Activated CD8-positive, alpha-beta T cell treated with anti-CD3 and anti-CD28 coated beads, Interleukin-2, amount 10 ng/mL, durations not matched to agents 7 days and 5 days (primary cell): ENCODE measurements at regions not wholly inside any gene's neighbourhood (a gene's known extent, or its start where the extent isn't known, plus 50 kb on each side); places are given as distances from the start of the nearest gene placed in this dataset.
"Not testable (repeated sequence)": the region's sequence is repeated elsewhere in the genome, so short reads cannot be mapped to it uniquely, and the experiment has no call there.

ENCODE experiments used
- ATAC-seq: fragments of 150-1000 bp; cut with Tn5 transposase; one replicate; pipeline ENCODE4 v1.10.0; 2021; ENCODE audit warnings: moderate library complexity
- CTCF ChIA-PET: fragments of 350-600 bp; sonication (Branson Sonifier 250); formaldehyde crosslinking; loops from one replicate; lab custom pipeline; 2021; ENCODE audit warnings: antibody characterized with exemption; lab: Charles Lee
- POLR2A ChIA-PET: fragments of 350-600 bp; sonication (Branson Sonifier 250); formaldehyde crosslinking; loops from one replicate; lab custom pipeline; 2021; ENCODE audit warnings: antibody characterized with exemption; lab: Charles Lee
- DNase-seq: peaks from one replicate; pipeline ENCODE4 v3.0.0-alpha.2; 2020
- H3K27ac Mint-ChIP-seq: one replicate; pipeline ENCODE4 v1.8.0; 2021; ENCODE audit warnings: mild to moderate bottlenecking, mixed read lengths
- H3K27me3 Mint-ChIP-seq: one replicate; pipeline ENCODE4 v1.8.0; 2021; ENCODE audit warnings: low read depth, mixed read lengths
- H3K36me3 Mint-ChIP-seq: one replicate; pipeline ENCODE4 v1.8.0; 2021; ENCODE audit warnings: low read depth, mixed read lengths
- H3K4me1 Mint-ChIP-seq: one replicate; pipeline ENCODE4 v1.8.0; 2021; ENCODE audit warnings: low read depth, mixed read lengths
- H3K4me3 Mint-ChIP-seq: one replicate; pipeline ENCODE4 v1.8.0; 2021; ENCODE audit warnings: mild to moderate bottlenecking, mixed read lengths
- H3K9me3 Mint-ChIP-seq: one replicate; pipeline ENCODE4 v1.8.0; 2022; ENCODE audit warnings: mixed read lengths; ENCODE audit not compliant: insufficient read depth

- no peak overlapping the region for H3K27ac Mint-ChIP-seq
- peaks cover 7% of the 10 kb centered on the region for H3K27me3 Mint-ChIP-seq
- no peaks in the 10 kb centered on the region for H3K9me3 Mint-ChIP-seq
- no peak overlapping the region for H3K4me3 Mint-ChIP-seq
- POLR2A ChIA-PET, result no interaction called here
- DNase-seq (no peak), ATAC-seq (no peak)
- CTCF ChIA-PET, result no interaction called here
- no peaks in the 10 kb centered on the region for H3K36me3 Mint-ChIP-seq
- H3K4me1 Mint-ChIP-seq, result no peaks in the 10 kb centered on the region
Measured at GRCh38 chr6:169406804-169407203, 153.2 kb upstream of the THBS2 start.

DNA sequence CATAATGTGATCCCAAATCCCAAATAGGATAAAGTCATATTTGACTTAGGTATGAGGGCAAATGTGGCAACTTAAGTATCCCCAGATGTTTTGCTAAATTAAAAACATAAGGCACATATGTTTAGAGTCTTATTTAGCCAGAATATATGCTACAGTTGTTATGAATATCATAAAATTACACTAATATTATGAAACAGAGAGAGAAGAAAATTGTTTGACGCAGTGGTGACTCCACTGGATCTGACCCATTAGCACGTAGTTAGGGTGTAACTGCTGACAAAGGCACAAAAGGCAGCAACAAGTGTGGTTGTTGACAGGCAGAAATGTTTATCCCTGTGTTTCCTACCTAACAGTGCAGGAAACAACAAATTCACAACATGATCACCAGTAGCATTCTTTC lies 152.4 kb upstream of the THBS2 start:
- H3K9me3 Mint-ChIP-seq, result no peaks in the 10 kb centered on the region
- peaks cover 7% of the 10 kb centered on the region for H3K27me3 Mint-ChIP-seq
- CTCF ChIA-PET, result no interaction called here
- H3K4me3 Mint-ChIP-seq, result no peak overlapping the region
- H3K36me3 Mint-ChIP-seq, result no peaks in the 10 kb centered on the region
- no peak overlapping the region for H3K27ac Mint-ChIP-seq
- ATAC-seq (no peak), DNase-seq (no peak)
- POLR2A ChIA-PET, result no interaction called here
- H3K4me1 Mint-ChIP-seq, result no peaks in the 10 kb centered on the region

DNA sequence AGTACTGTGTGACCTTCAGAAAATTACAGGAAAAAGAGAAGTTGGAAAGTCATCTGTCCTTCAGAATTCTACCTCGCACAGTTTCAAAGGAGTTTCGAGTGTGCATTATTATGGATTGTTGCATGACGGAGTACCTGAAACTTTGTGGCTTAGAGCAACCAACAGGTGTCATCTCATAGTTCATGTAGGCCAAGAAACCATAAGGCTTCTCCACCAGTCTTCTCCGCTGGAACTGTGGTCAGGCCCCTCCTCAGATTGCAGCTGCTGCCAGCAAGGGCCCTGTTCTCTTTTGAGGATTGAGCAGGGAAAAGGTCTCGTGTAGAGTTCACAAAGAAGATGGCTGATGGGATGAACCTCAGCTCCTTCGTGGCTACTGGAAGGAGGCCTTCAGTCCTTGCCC lies 151.2 kb upstream of the THBS2 start:
- Mint-ChIP-seq H3K27ac (no peak overlapping the region), H3K36me3 (no peaks in the 10 kb centered on the region), H3K4me1 (no peaks in the 10 kb centered on the region), H3K9me3 (no peaks in the 10 kb centered on the region), H3K27me3 (peaks cover 9% of the 10 kb centered on the region), H3K4me3 (no peak overlapping the region)
- no peak for DNase-seq
- no peak for ATAC-seq
- CTCF ChIA-PET, result no interaction called here
- POLR2A ChIA-PET, result no interaction called here

- no peaks in the 10 kb centered on the region for H3K4me1 Mint-ChIP-seq
- ChIA-PET CTCF (no interaction called here), POLR2A (no interaction called here)
- no peaks in the 10 kb centered on the region for H3K36me3 Mint-ChIP-seq
- no peak overlapping the region for H3K27ac Mint-ChIP-seq
- ATAC-seq, result no peak
- peaks cover 5% of the 10 kb centered on the region for H3K27me3 Mint-ChIP-seq
- no peaks in the 10 kb centered on the region for H3K9me3 Mint-ChIP-seq
- no peak for DNase-seq
- H3K4me3 Mint-ChIP-seq, result no peak overlapping the region
Measured at GRCh38 chr6:169398342-169399105, 144.9 kb upstream of the THBS2 start.

GRCh38 chr6:169397684-169398083 lies 144.0 kb upstream of the THBS2 start:
- POLR2A ChIA-PET, result no interaction called here
- H3K9me3 Mint-ChIP-seq, result no peaks in the 10 kb centered on the region
- ATAC-seq, result no peak

DNA sequence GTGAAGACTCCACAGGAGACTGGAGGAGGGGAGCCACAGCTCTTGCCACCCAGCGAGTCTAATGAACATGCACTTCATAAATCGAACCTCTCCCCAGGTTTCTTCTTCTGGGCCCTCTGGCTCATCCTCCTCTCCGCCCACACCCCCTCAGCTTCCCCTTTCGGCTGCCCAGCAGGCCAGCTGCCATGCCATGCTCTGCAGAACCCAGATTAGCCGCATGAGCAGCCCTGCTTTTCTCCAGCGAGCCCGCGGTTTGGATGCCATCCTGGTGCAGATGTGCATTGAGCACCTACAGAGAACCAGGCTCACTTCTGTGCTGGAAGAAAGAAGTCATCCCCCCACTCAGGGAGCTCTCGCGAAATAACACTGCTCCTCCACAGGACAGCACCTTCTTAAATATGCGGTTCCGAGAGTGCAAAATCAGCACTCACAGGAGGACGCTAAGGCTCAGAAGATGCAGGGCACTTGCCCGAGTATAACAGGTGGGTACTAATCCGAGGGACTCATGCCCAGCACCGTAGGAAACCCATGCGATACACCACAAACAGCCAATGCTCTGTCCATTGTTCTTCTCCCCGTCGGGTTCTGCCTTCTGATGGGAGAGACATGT lies 143.0 kb upstream of the THBS2 start:
- DNase-seq (no peak), ATAC-seq (no peak)
- Mint-ChIP-seq H3K27me3 (peaks cover 2% of the 10 kb centered on the region), H3K9me3 (no peaks in the 10 kb centered on the region), H3K4me3 (no peak overlapping the region), H3K27ac (no peak overlapping the region), H3K4me1 (peaks cover 3% of the 10 kb centered on the region), H3K36me3 (no peaks in the 10 kb centered on the region)
- CTCF ChIA-PET, result no interaction called here
- POLR2A ChIA-PET, result no interaction called here

More at GRCh38 chr6:169397684-169398083, 144.0 kb upstream of the THBS2 start:
- no peak overlapping the region for H3K4me3 Mint-ChIP-seq
- peaks cover 2% of the 10 kb centered on the region for H3K27me3 Mint-ChIP-seq
- CTCF ChIA-PET, result no interaction called here
- no peak for DNase-seq
- no peaks in the 10 kb centered on the region for H3K4me1 Mint-ChIP-seq
- H3K27ac Mint-ChIP-seq, result no peak overlapping the region
- H3K36me3 Mint-ChIP-seq, result no peaks in the 10 kb centered on the region

DNA sequence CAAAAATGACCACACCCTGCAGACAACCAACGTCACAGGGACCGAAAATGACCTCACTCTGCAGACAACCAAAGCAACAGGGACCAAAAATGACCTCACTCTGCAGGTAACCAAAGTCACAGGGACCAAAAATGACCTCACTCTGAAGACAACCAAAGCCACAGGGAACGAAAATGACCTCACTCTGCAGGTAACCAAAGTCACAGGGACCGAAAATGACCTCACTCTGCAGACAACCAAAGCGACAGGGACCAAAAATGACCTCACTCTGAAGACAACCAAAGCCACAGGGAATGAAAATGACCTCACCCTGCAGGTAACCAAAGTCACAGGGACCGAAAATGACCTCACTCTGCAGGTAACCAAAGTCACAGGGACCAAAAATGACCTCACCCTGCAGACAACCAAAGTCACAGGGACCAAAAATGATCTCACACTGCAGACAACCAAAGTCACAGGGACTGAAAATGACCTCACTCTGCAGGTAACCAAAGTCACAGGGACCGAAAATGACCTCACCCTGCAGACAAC lies 142.4 kb upstream of the THBS2 start:
- CTCF ChIA-PET, H3K4me1 Mint-ChIP-seq, DNase-seq, H3K9me3 Mint-ChIP-seq, ATAC-seq, H3K36me3 Mint-ChIP-seq, POLR2A ChIA-PET, H3K4me3 Mint-ChIP-seq, H3K27ac Mint-ChIP-seq, H3K27me3 Mint-ChIP-seq: not testable (repeated sequence)

DNA sequence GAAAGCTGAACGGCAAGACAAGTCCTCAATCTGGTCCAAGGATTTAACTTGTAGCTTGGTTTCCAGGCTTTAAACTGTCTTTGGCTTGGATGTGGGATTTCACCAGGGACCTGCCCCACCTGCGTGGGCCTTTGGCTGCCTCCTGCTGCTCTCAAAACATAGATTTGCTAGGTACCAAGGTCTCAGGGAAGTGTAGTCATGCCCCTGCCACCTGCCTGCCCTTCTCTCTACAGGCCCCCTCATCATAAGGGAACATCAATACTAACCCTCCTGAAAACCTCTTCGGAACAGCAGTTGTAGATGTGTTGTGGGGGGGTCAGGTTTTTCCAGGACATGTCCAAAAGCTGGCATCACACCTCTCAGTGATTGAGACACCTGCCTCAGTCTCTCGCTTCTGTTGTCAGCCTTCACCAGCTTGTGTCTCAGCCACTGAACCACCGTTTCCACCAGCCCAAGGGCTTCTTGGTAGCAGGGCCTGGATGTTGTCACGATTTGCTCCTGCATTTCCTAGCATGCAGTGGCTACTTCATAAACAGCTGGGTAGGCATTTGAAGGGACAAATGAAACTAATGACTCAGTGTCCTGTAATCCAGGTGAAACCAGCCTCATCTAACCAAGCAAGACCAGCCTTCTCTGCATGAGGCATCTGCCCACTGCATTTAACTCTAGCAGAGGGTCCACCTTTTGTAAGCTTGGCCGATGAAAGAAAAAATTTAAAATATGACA lies 141.6 kb upstream of the THBS2 start:
- Mint-ChIP-seq H3K27me3 (peaks cover under 1% of the 10 kb centered on the region), H3K4me3 (no peak overlapping the region), H3K27ac (no peak overlapping the region), H3K4me1 (peaks cover 3% of the 10 kb centered on the region), H3K36me3 (no peaks in the 10 kb centered on the region), H3K9me3 (no peaks in the 10 kb centered on the region)
- no peak for DNase-seq
- CTCF ChIA-PET, result no interaction called here
- ATAC-seq, result no peak
- POLR2A ChIA-PET, result no interaction called here

GRCh38 chr6:169393753-169394152 lies 140.1 kb upstream of the THBS2 start:
- H3K27ac Mint-ChIP-seq, result no peak overlapping the region
- no peaks in the 10 kb centered on the region for H3K27me3 Mint-ChIP-seq
- H3K4me1 Mint-ChIP-seq, result peaks cover 3% of the 10 kb centered on the region
- no peaks in the 10 kb centered on the region for H3K9me3 Mint-ChIP-seq
- ATAC-seq (no peak), DNase-seq (no peak)
- ChIA-PET POLR2A (no interaction called here), CTCF (no interaction called here)
- no peaks in the 10 kb centered on the region for H3K36me3 Mint-ChIP-seq
- no peak overlapping the region for H3K4me3 Mint-ChIP-seq

GRCh38 chr6:169391473-169392071 lies 137.9 kb upstream of the THBS2 start:
- no peak for DNase-seq
- H3K36me3 Mint-ChIP-seq, result no peaks in the 10 kb centered on the region
- no peak for ATAC-seq
- ChIA-PET CTCF (no interaction called here), POLR2A (no interaction called here)
- no peaks in the 10 kb centered on the region for H3K27me3 Mint-ChIP-seq
- no peak overlapping the region for H3K27ac Mint-ChIP-seq
- no peaks in the 10 kb centered on the region for H3K9me3 Mint-ChIP-seq
- no peak overlapping the region for H3K4me3 Mint-ChIP-seq
- peaks cover 3% of the 10 kb centered on the region for H3K4me1 Mint-ChIP-seq

DNA sequence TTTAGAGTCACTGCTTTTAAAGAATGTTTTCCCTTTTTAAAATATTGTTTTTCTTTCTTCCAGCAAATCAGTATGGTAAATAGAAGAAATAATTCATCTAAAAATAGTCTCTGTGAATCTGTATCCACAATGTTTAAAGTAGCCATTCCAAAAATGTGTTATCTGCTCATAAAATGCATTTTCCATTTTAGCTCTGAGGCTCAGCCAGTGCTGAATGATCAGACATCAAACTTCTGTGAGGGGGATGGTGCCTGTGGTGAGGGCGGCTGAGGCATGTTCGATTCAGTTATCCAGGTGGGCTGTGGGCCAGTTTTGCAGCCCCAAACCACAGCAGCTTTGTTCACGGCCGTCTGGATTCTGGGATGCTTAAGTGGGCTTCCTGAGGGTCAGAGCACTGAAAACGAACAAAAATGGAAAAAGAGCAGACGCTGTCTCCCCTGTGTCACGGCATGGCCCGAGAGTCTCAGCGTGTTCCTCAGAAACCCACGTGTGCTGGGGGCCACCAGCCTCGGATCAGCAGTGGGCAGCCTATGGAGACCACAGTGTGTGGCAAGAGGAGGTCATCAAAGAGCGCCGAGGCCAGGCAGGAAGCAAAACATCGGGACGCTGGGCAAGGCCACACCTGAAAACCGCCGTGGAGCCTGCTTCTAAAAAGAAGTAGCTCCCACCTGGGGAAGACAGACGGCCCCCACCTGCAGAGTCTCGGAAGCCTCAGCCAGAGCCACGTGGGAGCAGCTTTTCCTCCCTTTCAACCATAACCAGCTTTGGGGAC lies 134.9 kb upstream of the THBS2 start:
- ATAC-seq (no peak), DNase-seq (no peak)
- Mint-ChIP-seq H3K27ac (no peak overlapping the region), H3K27me3 (no peaks in the 10 kb centered on the region), H3K9me3 (peaks cover 5% of the 10 kb centered on the region), H3K36me3 (no peaks in the 10 kb centered on the region), H3K4me3 (no peak overlapping the region), H3K4me1 (peaks cover 3% of the 10 kb centered on the region)
- POLR2A ChIA-PET, result no interaction called here
- CTCF ChIA-PET, result no interaction called here
